PC-9 (cell line): ENCODE measurements at regions not wholly inside any gene's neighbourhood (a gene's known extent, or its start where the extent isn't known, plus 50 kb on each side); places are given as distances from the start of the nearest gene placed in this dataset.

Experiments
- EZH2 ChIP-seq: fragments of 200-600 bp; sonication (generic); IDR thresholded peaks from 2 replicates; pipeline ENCODE4 v1.8.0; 2017; ENCODE audit warnings: antibody characterized with exemption, low read depth
- TF ChIP-seq, protein P1 (sequence below): fragments of 200-600 bp; sonication (generic); conservative IDR thresholded peaks from 2 replicates; pipeline ENCODE4 v1.6.1; 2017; ENCODE audit warnings: mixed run types, antibody characterized with exemption, mild to moderate bottlenecking, moderate library complexity

DNA sequence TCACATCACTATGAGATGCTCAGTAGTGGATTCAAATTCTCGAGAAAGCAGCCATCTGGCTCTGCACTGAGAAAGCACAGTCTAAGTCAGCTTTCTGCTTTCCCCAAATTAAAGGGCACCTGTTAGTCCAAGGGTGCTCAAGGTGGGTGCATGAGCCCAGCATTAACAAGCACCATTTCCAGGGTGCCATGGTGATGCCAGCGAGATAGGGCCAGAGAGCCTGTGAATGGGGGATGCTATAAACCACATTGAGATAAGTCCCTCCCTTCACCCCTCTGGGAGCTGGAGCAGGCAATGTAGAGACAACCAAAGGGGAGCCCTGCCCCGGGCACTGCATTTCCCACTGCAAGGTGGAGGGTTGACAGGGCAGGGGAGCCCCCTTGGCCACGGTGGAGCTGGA is 568.2 kb downstream of the AJAP1 start:
- TF ChIP-seq, protein P1, sequence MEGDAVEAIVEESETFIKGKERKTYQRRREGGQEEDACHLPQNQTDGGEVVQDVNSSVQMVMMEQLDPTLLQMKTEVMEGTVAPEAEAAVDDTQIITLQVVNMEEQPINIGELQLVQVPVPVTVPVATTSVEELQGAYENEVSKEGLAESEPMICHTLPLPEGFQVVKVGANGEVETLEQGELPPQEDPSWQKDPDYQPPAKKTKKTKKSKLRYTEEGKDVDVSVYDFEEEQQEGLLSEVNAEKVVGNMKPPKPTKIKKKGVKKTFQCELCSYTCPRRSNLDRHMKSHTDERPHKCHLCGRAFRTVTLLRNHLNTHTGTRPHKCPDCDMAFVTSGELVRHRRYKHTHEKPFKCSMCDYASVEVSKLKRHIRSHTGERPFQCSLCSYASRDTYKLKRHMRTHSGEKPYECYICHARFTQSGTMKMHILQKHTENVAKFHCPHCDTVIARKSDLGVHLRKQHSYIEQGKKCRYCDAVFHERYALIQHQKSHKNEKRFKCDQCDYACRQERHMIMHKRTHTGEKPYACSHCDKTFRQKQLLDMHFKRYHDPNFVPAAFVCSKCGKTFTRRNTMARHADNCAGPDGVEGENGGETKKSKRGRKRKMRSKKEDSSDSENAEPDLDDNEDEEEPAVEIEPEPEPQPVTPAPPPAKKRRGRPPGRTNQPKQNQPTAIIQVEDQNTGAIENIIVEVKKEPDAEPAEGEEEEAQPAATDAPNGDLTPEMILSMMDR: no peak
- no peak for TF ChIP-seq EZH2
